SK-N-SH (cell line): ENCODE measurements at regions not wholly inside any gene's neighbourhood (a gene's known extent, or its start where the extent isn't known, plus 50 kb on each side); places are given as distances from the start of the nearest gene placed in this dataset.

Experiments used
- CTCF ChIA-PET: fragments of 300-600, 350-600 bp; formaldehyde crosslinking; extraction: SDS; loops from one replicate; lab custom pipeline; 2021; lab: Yijun Ruan, JAX
- POLR2A ChIA-PET: fragments of 350-600 bp; sonication (Branson Sonifier 250); formaldehyde crosslinking; extraction: SDS; loops from one replicate; lab custom pipeline; 2020; ENCODE audit warnings: antibody characterized with exemption, inconsistent platforms; lab: Yijun Ruan, JAX
- DNase-seq: peaks from one replicate; pipeline ENCODE4 v3.0.0; 2012
- H2AFZ ChIP-seq: fragments of 200-600 bp; sonication (generic); 2 replicates; pipeline ENCODE4 v1.8.1; 2016; ENCODE audit warnings: antibody characterized with exemption, mild to moderate bottlenecking, low read depth
- H3F3A ChIP-seq: fragments of 200-600 bp; sonication (generic); replicated peaks from 2 replicates; pipeline ENCODE3; 2016; ENCODE audit warnings: antibody characterized with exemption, mild to moderate bottlenecking; ENCODE audit not compliant: insufficient read depth
- H3K27ac ChIP-seq, 2 experiments: fragments of 200-500 bp in 1 of 2; fragments of 200-600 bp in 1 of 2; sonication (Bioruptor generic) in 1 of 2; sonication (generic), shearing (Covaris generic) in 1 of 2; 2 replicates each; pipeline versions ENCODE4 v1.5.1 to v1.6.1; 2014 to 2016; ENCODE audit warnings: low read depth in 2 of 2, inconsistent platforms in 1 of 2, low read length in 1 of 2, mild to moderate bottlenecking in 1 of 2, mixed read lengths in 1 of 2
- H3K27me3 ChIP-seq: fragments of 200-600 bp; sonication (generic), shearing (Covaris generic); 2 replicates; pipeline ENCODE4 v1.6.1; 2016; ENCODE audit warnings: mixed run types; ENCODE audit not compliant: insufficient read depth
- H3K36me3 ChIP-seq, 2 experiments: fragments of 200-500 bp in 1 of 2; fragments of 200-600 bp in 1 of 2; sonication (Bioruptor generic) in 1 of 2; sonication (generic) in 1 of 2; replicated peaks in 1 of 2; 2 replicates each; pipeline versions ENCODE3 to v1.5.1; 2014 to 2016; ENCODE audit warnings: low read length in 1 of 2, mild to moderate bottlenecking in 1 of 2; ENCODE audit not compliant: insufficient read depth in 2 of 2, control insufficient read depth in 1 of 2
- H3K4me1 ChIP-seq, 2 experiments: fragments of 200-500 bp in 1 of 2; fragments of 200-600 bp in 1 of 2; sonication (Bioruptor generic) in 1 of 2; sonication (generic), shearing (Covaris generic) in 1 of 2; 2 replicates each; pipeline versions ENCODE4 v1.5.1 to v1.6.1; 2014 to 2016; ENCODE audit warnings: low read depth in 1 of 2, low read length in 1 of 2, mixed run types in 1 of 2; ENCODE audit not compliant: insufficient read depth in 2 of 2, control insufficient read depth in 1 of 2
- H3K4me2 ChIP-seq: fragments of 200-600 bp; sonication (generic), shearing (Covaris generic); 2 replicates; pipeline ENCODE4 v1.6.1; 2017; ENCODE audit warnings: mixed run types
- H3K4me3 ChIP-seq, 2 experiments: fragments of 200-500 bp in 1 of 2; fragments of 200-600 bp in 1 of 2; sonication (Bioruptor generic) in 1 of 2; sonication (generic), shearing (Covaris generic) in 1 of 2; 2 replicates each; pipeline versions ENCODE4 v1.5.1 to v1.8.1; 2014 to 2016; ENCODE audit warnings: low read depth in 2 of 2, inconsistent platforms in 1 of 2, low read length in 1 of 2, mild to moderate bottlenecking in 1 of 2, mixed read lengths in 1 of 2, moderate library complexity in 1 of 2
- H3K79me2 ChIP-seq: fragments of 200-600 bp; sonication (generic); 2 replicates; pipeline ENCODE4 v1.8.1; 2017; ENCODE audit warnings: mild to moderate bottlenecking; ENCODE audit not compliant: insufficient read depth
- H3K9ac ChIP-seq: fragments of 200-600 bp; sonication (generic); 2 replicates; pipeline ENCODE4 v1.6.1; 2017; ENCODE audit warnings: mixed run types
- H3K9me2 ChIP-seq: fragments of 200-600 bp; sonication (generic); 2 replicates; pipeline ENCODE4 v1.6.1; 2017; ENCODE audit warnings: mixed run types
- H3K9me3 ChIP-seq: fragments of 200-600 bp; sonication (generic); 2 replicates; pipeline ENCODE4 v1.6.1; 2017; ENCODE audit warnings: mixed run types, mild to moderate bottlenecking, moderate library complexity
- H4K20me1 ChIP-seq: fragments of 200-600 bp; sonication (generic); 2 replicates; pipeline ENCODE4 v1.6.1; 2017; ENCODE audit warnings: mild to moderate bottlenecking, mixed run types; ENCODE audit not compliant: insufficient read depth
- CHD2 ChIP-seq: fragments of 150-350 bp; IDR thresholded peaks from 2 replicates; pipeline ENCODE4 v1.6.1; 2018; ENCODE audit warnings: low read length; ENCODE audit not compliant: partially characterized antibody
- ELF1 ChIP-seq: IDR thresholded peaks from 2 replicates; pipeline ENCODE4 v1.4.0; 2012
- FOSL2 ChIP-seq: IDR thresholded peaks from 2 replicates; pipeline ENCODE4 v1.4.0; 2012; ENCODE audit warnings: low read depth, mild to moderate bottlenecking, moderate library complexity, borderline replicate concordance
- GABPA ChIP-seq: IDR thresholded peaks from 2 replicates; pipeline ENCODE4 v1.4.0; 2012; ENCODE audit warnings: low read depth, mild to moderate bottlenecking
- GATA2 ChIP-seq: sonication (generic); formaldehyde crosslinking; IDR thresholded peaks from 2 replicates; pipeline ENCODE4 v1.5.0; 2020; ENCODE audit warnings: mild to moderate bottlenecking, missing genetic modification reagents
- JUND ChIP-seq: IDR thresholded peaks from 2 replicates; pipeline ENCODE4 v1.4.0; 2012
- NFIC ChIP-seq: IDR thresholded peaks from 2 replicates; pipeline ENCODE4 v1.4.0; 2012; ENCODE audit warnings: borderline replicate concordance
- NRF1 ChIP-seq: IDR thresholded peaks from 2 replicates; pipeline ENCODE4 v1.6.1; 2012; ENCODE audit warnings: low read depth, mild to moderate bottlenecking, low read length
- RAD21 ChIP-seq: IDR thresholded peaks from 2 replicates; pipeline ENCODE4 v1.6.1; 2012; ENCODE audit warnings: mild to moderate bottlenecking, low read length
- RCOR1 ChIP-seq: fragments of 150-350 bp; IDR thresholded peaks from 2 replicates; pipeline ENCODE4 v1.6.1; 2017; ENCODE audit warnings: antibody characterized with exemption, low read length
- RFX5 ChIP-seq: IDR thresholded peaks from 2 replicates; pipeline ENCODE4 v1.6.1; 2012; ENCODE audit warnings: mild to moderate bottlenecking, improper control_type of control experiment, low read length
- SIN3A ChIP-seq: IDR thresholded peaks from 2 replicates; pipeline ENCODE4 v1.6.1; 2012; ENCODE audit warnings: low read depth, mild to moderate bottlenecking, low read length, moderate library complexity, borderline replicate concordance
- SMC3 ChIP-seq: IDR thresholded peaks from 2 replicates; pipeline ENCODE4 v1.6.1; 2012; ENCODE audit warnings: low read depth, low read length, improper control_type of control experiment
- TAF1 ChIP-seq: IDR thresholded peaks from 2 replicates; pipeline ENCODE4 v1.6.1; 2012; ENCODE audit warnings: low read depth, mild to moderate bottlenecking, low read length, moderate library complexity, borderline replicate concordance
- TCF12 ChIP-seq: IDR thresholded peaks from 2 replicates; pipeline ENCODE4 v1.4.0; 2012
- TEAD4 ChIP-seq: IDR thresholded peaks from 2 replicates; pipeline ENCODE4 v1.4.0; 2012; ENCODE audit warnings: mild to moderate bottlenecking, borderline replicate concordance; ENCODE audit not compliant: insufficient read depth
- YY1 ChIP-seq: IDR thresholded peaks from 2 replicates; pipeline ENCODE4 v1.4.0; 2012; ENCODE audit warnings: low read depth, mild to moderate bottlenecking
- WGBS: methylation state at CpG from one replicate; pipeline ENCODE4 v1.1.6; 2017; ENCODE audit warnings: low lambda C conversion rate; 5-methylcytosine and 5-hydroxymethylcytosine counted together
- TF ChIP-seq, protein P1 (sequence below): IDR thresholded peaks from 2 replicates; pipeline ENCODE4 v1.4.0; 2012; ENCODE audit warnings: low read depth
- TF ChIP-seq, protein P2 (sequence below): IDR thresholded peaks from 2 replicates; pipeline ENCODE4; 2012
- TF ChIP-seq, protein P3 (sequence below): fragments of 150-350 bp; IDR thresholded peaks from 2 replicates; pipeline ENCODE4 v1.6.1; 2017; ENCODE audit warnings: antibody characterized with exemption, low read length, low read depth, borderline replicate concordance
- TF ChIP-seq, protein P4 (sequence below): IDR thresholded peaks from 2 replicates; pipeline ENCODE4 v1.4.0; 2012; ENCODE audit warnings: low read depth, borderline replicate concordance

- TF ChIP-seq, protein P1, sequence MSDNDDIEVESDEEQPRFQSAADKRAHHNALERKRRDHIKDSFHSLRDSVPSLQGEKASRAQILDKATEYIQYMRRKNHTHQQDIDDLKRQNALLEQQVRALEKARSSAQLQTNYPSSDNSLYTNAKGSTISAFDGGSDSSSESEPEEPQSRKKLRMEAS = no peak
- TF ChIP-seq, protein P2, sequence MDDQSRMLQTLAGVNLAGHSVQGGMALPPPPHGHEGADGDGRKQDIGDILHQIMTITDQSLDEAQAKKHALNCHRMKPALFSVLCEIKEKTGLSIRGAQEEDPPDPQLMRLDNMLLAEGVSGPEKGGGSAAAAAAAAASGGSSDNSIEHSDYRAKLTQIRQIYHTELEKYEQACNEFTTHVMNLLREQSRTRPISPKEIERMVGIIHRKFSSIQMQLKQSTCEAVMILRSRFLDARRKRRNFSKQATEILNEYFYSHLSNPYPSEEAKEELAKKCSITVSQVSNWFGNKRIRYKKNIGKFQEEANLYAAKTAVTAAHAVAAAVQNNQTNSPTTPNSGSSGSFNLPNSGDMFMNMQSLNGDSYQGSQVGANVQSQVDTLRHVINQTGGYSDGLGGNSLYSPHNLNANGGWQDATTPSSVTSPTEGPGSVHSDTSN = no peak
- TF ChIP-seq GABPA (no peak), RCOR1 (no peak), NRF1 (no peak), FOSL2 (no peak)
- TF ChIP-seq, all 33 proteins: peak for 0
Observed at GRCh38 chr1:88101041-88101440, 583.0 kb upstream of the PKN2 start (continued).

DNA sequence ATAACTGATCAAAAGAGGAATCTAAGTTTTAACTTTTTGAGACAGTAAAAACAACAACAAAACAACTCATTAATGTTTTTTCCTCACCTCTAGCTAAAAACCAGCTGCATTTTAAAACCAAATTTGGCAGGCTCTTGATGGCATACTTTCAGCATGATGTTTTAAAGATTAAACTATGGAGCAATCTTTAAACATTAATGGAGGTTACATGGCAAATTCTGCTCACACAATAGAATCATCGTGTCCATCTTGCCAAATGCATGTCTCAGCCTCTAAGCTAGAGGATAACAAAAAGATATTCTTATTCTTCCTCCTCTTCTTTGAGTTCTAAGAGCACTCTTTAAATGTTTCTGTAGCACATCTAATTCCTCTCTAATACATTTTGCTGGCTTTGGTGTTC lies 579.8 kb upstream of the PKN2 start:
- Histone ChIP-seq H2AFZ (peak overlapping the region; percentile 54; the same call in 1 of the 2 replicates), H3K4me1 (no peaks in the 10 kb centered on the region), H3K9me3 (no peaks in the 10 kb centered on the region), H3K9me2 (no peaks in the 10 kb centered on the region), H3F3A (no peaks in the 10 kb centered on the region), H3K4me3 (no peak overlapping the region), H3K4me2 (no peak overlapping the region), H3K9ac (no peak overlapping the region), H3K36me3 (no peaks in the 10 kb centered on the region), H3K27me3 (no peaks in the 10 kb centered on the region), H3K27ac (no peak overlapping the region), H3K79me2 (no peaks in the 10 kb centered on the region), H4K20me1 (no peaks in the 10 kb centered on the region)
- ChIA-PET CTCF (interaction anchor here (1.3 kb wide), 1 partner anchor 9 kb away, joined by 3 read pairs; no protein-coding TSS in a partner anchor), POLR2A (no interaction called here)
- DNase-seq = no peak
- TF ChIP-seq JUND (no peak), FOSL2 (no peak), RFX5 (no peak), GABPA (no peak), RAD21 (no peak), NRF1 (no peak), GATA2 (CRISPR knock-in tag) (no peak), YY1 (no peak), CHD2 (no peak), SMC3 (no peak)
- TF ChIP-seq, protein P3, sequence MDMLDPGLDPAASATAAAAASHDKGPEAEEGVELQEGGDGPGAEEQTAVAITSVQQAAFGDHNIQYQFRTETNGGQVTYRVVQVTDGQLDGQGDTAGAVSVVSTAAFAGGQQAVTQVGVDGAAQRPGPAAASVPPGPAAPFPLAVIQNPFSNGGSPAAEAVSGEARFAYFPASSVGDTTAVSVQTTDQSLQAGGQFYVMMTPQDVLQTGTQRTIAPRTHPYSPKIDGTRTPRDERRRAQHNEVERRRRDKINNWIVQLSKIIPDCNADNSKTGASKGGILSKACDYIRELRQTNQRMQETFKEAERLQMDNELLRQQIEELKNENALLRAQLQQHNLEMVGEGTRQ = no peak
- 5% methylated on average over 1 of the region's 1 CpG for WGBS

GRCh38 chr1:88104886-88105285 lies 579.2 kb upstream of the PKN2 start:
- no peak overlapping the region for H3K9ac ChIP-seq
- H3K4me2 ChIP-seq = no peak overlapping the region
- POLR2A ChIA-PET = no interaction called here
- WGBS = 48% methylated on average over 2 of the region's 2 CpGs
- H3K79me2 ChIP-seq = no peaks in the 10 kb centered on the region
- no peaks in the 10 kb centered on the region for H3K27me3 ChIP-seq
- CTCF ChIA-PET = no interaction called here
- H3K9me2 ChIP-seq = no peaks in the 10 kb centered on the region
- no peak overlapping the region for H3K4me3 ChIP-seq
- H2AFZ ChIP-seq = no peak overlapping the region
- no peaks in the 10 kb centered on the region for H3F3A ChIP-seq
- H3K27ac ChIP-seq = no peak overlapping the region
- no peaks in the 10 kb centered on the region for H3K36me3 ChIP-seq
- DNase-seq = no peak
- H3K9me3 ChIP-seq = no peaks in the 10 kb centered on the region
- no peaks in the 10 kb centered on the region for H4K20me1 ChIP-seq
- no peaks in the 10 kb centered on the region for H3K4me1 ChIP-seq
- TF ChIP-seq CHD2 (no peak), TAF1 (no peak), NRF1 (no peak), GABPA (no peak), TCF12 (no peak), ELF1 (no peak), NFIC (no peak), SIN3A (no peak), TEAD4 (no peak)
- TF ChIP-seq, protein P4, sequence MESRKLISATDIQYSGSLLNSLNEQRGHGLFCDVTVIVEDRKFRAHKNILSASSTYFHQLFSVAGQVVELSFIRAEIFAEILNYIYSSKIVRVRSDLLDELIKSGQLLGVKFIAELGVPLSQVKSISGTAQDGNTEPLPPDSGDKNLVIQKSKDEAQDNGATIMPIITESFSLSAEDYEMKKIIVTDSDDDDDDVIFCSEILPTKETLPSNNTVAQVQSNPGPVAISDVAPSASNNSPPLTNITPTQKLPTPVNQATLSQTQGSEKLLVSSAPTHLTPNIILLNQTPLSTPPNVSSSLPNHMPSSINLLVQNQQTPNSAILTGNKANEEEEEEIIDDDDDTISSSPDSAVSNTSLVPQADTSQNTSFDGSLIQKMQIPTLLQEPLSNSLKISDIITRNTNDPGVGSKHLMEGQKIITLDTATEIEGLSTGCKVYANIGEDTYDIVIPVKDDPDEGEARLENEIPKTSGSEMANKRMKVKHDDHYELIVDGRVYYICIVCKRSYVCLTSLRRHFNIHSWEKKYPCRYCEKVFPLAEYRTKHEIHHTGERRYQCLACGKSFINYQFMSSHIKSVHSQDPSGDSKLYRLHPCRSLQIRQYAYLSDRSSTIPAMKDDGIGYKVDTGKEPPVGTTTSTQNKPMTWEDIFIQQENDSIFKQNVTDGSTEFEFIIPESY = no peak
- TF ChIP-seq, protein P1 = no peak
